Activated T-cell treated with anti-CD3 and anti-CD28 coated beads, Interleukin-2, amount 50 U/mL, for 1 hour (primary cell): ENCODE measurements at regions not wholly inside any gene's neighbourhood (a gene's known extent, or its start where the extent isn't known, plus 50 kb on each side); places are given as distances from the start of the nearest gene placed in this dataset.
A peak's percentile ranks its signal among the peaks of the same experiment; 100 is the strongest.
"Not testable (repeated sequence)": the region's sequence is repeated elsewhere in the genome, so short reads cannot be mapped to it uniquely, and the experiment has no call there.

ENCODE experiments used
- DNase-seq: peaks from one replicate; pipeline ENCODE4 v3.0.0-alpha.2; 2020

GRCh38 chr12:107378609-107379008 lies 285.3 kb upstream of the CRY1 start:
- no peak for DNase-seq

- not testable (repeated sequence) for DNase-seq
These were observed 285.9 kb upstream of the CRY1 start for GRCh38 chr12:107379142-107379851.

DNA sequence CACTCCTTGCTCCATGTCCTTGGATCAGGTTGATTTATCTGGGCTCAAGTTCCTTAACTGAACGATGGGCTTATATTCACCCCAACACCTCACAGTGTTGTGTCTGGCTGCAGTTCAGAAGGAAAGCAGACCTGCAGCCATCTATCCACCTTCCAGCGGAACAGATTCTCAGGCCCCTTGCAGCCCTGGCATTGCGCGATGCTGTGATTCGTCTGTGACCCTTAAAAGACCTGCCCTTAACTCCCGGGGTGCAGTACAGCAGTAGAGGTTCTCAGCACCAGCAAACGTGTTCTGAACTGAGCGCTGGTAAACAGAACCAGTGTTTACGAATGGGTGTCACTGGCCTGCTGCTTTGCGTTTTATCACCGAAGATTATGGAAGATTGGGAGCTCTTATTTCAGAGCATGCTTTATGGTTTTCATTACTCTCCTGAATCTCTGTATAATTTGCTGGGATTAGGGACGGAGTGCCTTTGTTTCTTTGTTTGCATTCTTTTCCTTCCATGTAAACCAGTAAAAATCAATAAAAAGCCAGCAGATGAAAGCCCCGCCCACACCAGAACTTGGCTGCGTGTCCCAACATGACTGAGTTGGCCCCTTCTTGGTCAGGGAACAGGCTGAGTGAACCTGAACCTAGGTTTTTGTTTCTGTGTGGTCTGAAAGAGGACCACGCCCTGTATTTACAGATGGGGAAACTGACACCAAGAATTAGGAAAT lies 286.7 kb upstream of the CRY1 start:
- no peak for DNase-seq

DNA sequence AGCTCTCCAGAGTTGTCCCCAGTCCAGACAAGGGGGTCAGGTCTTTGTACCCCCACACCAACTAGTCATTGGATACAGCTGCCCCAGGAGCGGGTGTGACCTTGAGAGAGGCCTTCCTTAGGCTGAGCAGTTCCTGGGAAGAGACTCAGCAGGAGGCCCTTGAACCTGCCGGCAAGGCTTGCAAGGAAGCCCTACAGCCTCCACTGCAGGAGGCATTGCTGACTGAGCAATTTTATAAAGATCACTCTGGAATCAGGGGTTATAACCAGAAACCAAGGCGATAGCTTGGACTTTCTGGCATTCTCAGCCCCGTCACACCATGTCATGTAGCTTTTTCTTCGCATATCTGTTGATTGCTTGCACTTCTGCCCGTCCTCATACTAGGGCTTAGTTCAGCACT lies 291.3 kb upstream of the CRY1 start:
- DNase-seq: no peak

- DNase-seq: no peak
These were observed 292.2 kb upstream of the CRY1 start for GRCh38 chr12:107385509-107385908.

DNA sequence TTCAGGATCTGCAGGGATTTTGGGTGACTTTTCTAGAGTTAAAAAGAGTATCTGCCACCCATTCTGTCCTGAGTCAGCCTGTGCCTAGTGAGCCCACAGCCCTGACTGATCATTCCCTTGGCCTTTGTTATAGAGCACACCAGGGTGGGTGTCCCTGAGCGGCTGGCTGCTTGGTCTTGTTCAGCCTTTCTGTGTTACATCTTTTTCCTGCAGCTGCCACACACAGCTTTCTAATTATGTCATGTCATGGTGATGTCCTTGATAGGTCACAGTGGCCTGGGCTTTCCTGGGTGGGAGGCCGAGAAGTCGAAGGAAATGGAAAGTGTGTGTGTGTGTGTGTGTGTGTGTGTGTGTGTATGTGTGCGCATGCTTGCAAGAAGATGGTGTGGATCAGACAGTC lies 293.2 kb upstream of the CRY1 start:
- DNase-seq: no peak

- no peak for DNase-seq
These were observed 294.9 kb upstream of the CRY1 start for GRCh38 chr12:107388263-107388662.

- no peak for DNase-seq
These were observed 295.2 kb upstream of the PWP1 start for GRCh38 chr12:107390414-107390813.

GRCh38 chr12:107393043-107393717 lies 292.4 kb upstream of the PWP1 start:
- peak; percentile 34 for DNase-seq

DNA sequence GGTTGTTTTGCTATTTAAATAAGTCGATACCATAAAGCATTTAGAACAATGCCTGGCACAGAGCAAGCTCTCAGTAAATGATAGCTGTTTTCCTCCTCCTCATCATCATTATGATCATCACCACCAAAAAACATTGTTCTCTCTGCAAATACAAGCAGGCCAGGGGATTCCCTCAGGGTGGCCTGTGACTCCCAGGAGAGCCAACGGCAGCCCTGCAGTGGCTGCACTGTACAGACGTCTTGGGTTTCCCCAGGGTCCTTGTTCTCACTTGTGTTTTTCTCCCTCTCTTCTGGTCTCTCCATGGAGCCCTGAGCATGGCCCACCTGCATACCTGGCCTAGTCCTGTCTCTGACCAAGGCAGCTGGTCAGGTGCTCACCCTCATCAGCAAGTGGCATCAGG lies 290.9 kb upstream of the PWP1 start:
- no peak for DNase-seq

- DNase-seq: no peak
These were observed 289.8 kb upstream of the PWP1 start for GRCh38 chr12:107395817-107396216.

DNA sequence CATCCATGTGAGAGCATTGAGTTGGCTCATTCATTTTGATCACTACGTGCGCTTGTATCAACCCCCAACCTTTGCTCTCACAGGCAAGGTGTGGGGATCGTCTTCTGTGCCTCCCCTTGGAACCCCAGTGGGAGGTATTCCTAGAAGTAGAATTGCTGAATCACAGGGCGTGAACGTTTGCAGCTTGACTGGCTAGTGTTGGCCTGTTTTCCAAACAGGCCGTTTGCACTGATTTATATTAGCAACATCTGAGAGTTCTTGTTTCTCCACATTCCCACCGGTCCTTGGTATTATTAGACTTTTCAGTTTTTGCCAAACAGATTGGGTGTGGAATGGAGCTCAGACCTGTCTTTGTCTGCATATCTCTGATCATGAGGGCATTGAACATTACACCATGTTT lies 288.6 kb upstream of the PWP1 start:
- DNase-seq: no peak

DNA sequence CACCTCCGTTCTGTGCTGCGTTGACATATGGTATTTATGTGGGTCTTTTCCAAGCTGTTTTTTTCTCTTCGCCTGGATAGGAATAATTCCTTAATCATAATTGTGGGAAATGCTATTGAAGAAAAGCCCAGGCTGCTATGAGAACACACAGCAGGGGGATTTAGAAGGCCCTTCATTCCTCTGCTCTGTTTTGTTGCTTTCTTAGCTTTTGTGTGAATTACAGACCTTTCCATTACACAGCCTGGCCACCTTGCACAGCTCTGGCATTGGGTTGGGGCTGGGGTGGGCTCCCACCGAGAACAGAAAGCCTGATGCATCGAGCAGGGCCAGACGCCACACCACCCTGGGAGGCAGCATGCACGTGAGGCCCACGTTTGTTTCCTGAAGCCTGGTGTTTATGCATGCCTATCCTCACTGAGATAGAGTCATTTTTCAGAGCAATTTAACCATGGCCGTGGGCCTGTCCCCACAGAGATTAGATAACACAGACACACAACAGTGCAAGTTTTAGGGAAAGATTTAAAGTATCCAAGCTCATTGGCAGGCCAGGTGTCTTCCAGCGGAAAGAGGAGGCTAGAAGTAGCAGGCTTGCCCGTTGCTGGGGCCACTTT lies 287.6 kb upstream of the PWP1 start:
- DNase-seq: no peak

GRCh38 chr12:107399046-107399445 lies 286.6 kb upstream of the PWP1 start:
- no peak for DNase-seq

GRCh38 chr12:107400686-107401447 lies 284.7 kb upstream of the PWP1 start:
- DNase-seq: no peak

- DNase-seq: peak; percentile 58
These were observed 283.3 kb upstream of the PWP1 start for GRCh38 chr12:107402041-107403022.

DNA sequence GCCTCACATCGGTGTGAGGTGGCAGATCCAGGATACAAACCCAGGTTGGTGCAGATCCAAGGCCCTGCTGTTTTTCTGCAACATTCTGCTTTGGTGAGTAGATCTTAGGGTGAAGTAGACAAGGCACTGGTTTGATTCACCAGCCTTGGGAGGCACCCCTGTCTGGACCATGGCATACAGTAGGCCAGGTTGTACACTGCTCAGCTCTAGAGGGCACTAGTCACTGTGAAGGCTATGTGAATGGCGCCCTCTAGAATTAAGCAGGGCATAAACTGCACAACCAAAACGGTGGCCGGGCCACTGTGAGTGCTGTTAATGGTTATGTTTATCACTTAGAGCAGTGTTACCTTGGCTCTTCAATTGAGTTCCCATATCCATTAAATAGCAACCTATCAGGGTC lies 280.6 kb upstream of the PWP1 start:
- no peak for DNase-seq

DNA sequence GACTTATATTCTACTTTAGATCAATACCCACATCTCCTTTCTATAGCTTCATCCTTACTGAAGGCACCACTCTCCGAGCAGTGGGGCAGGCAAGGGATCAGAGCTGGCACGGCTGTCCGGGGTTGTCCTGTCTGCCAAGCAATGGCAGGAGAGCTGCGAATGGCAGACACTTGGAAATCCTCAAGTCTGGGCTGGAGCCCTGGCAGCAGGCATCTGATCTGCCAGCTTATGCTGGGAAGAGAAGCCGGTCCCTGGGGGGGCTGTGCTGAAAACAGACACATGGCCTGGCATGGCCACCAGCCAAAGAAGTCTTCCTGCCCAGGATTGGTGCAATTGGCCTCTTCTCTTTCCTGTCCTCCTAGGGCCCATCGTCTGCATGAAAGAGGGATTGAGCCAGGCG lies 280.2 kb upstream of the PWP1 start:
- no peak for DNase-seq

- no peak for DNase-seq
These were observed 278.7 kb upstream of the PWP1 start for GRCh38 chr12:107406932-107407331.

- no peak for DNase-seq
These were observed 273.6 kb upstream of the PWP1 start for GRCh38 chr12:107411792-107412535.

DNA sequence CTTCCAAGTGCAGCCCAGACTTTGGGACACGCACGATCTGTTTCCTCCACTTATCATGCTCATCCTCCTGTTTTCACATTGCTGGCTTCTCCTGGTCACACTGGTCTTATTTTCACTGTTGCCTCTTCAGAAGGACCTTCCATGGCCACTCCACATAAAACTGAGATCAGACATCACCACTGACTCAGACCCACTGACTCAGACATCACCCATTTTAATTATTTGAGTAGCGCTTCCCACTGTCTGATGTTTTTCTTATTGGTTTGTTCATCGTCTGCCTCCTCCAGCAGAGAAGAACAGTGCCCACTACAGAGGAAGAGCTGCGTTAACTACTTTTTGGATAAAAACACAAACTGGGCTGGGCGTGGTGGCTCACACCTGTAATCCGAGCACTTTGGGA lies 270.5 kb upstream of the PWP1 start:
- DNase-seq: no peak
